LNCAP (cell line): ENCODE measurements at regions not wholly inside any gene's neighbourhood (a gene's known extent, or its start where the extent isn't known, plus 50 kb on each side); places are given as distances from the start of the nearest gene placed in this dataset.

ENCODE experiments used
- TF ChIP-seq, protein P1 (sequence below): fragments of 450-650 bp; IDR thresholded peaks from 2 replicates; pipeline ENCODE4 v1.5.1; 2017; ENCODE audit warnings: mild to moderate bottlenecking

DNA sequence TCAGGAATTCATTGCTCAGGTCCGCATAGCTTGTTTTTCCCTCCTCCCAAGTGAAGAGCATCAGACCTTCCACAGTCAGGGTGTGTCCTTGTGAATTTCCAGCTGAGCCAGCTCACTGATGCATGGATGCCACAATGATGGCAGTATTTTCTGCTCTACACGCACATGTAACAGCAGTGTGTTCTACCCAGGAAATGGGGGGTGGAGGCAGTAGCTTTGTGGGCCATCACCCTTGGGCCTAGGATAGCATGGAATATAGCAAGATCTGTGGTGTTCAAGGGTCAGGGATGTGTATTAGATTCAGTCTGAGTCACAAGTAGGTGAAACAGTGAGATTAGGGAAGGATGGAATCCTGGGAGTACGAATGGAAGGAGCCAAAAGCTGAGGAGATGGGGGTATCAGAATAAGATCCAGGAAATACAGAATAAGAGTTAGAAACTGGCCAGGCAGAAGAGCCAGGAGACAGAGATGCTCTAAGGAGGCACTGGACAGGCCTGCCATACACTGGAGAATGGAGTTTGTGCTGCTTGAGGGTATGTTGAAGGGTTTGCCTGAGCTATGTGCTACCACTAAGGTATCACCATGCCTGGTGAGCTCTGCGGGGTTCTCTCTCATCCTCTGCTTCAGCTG is 90.6 kb upstream of the CNIH3 start:
- TF ChIP-seq, protein P1, sequence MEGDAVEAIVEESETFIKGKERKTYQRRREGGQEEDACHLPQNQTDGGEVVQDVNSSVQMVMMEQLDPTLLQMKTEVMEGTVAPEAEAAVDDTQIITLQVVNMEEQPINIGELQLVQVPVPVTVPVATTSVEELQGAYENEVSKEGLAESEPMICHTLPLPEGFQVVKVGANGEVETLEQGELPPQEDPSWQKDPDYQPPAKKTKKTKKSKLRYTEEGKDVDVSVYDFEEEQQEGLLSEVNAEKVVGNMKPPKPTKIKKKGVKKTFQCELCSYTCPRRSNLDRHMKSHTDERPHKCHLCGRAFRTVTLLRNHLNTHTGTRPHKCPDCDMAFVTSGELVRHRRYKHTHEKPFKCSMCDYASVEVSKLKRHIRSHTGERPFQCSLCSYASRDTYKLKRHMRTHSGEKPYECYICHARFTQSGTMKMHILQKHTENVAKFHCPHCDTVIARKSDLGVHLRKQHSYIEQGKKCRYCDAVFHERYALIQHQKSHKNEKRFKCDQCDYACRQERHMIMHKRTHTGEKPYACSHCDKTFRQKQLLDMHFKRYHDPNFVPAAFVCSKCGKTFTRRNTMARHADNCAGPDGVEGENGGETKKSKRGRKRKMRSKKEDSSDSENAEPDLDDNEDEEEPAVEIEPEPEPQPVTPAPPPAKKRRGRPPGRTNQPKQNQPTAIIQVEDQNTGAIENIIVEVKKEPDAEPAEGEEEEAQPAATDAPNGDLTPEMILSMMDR = no peak

DNA sequence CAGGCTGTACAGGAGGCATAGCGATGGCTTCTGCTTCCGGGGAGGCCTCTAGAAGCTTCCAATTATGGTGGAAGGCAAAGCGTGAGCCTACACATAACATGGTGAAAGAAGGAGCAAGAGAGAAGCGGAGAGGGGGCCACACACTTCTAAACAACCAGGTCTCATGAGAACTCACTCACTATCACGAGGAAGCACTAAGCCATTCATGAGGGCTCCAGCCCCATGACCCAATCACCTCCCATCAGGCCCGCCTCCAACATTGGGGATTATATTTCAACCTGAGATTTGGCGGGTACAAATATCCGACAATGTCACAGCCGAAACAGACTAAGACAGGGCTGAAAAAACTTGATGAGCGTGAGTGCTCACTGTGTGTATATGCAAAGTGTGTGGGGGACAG is 89.3 kb upstream of the CNIH3 start:
- TF ChIP-seq, protein P1 = no peak

DNA sequence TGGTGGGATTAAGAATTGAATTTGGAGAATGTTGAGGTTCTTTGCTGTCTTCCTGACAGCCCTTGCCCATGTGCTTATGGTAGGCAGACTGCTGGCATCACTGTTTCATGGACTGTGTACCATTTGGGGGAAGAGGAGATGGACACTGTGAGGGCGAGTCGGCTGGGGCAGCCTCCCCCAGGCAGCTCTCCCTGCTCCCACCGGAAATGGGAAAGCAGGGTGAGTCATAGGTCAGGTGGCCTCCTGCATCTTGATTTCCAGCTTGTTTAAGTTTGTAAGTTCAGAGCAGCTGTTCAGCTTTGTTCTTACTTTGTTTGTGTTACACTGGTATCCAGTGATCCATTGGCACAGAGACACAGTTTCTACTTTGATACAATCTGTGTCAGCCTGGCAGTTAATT is 87.2 kb upstream of the CNIH3 start:
- TF ChIP-seq, protein P1 = no peak

DNA sequence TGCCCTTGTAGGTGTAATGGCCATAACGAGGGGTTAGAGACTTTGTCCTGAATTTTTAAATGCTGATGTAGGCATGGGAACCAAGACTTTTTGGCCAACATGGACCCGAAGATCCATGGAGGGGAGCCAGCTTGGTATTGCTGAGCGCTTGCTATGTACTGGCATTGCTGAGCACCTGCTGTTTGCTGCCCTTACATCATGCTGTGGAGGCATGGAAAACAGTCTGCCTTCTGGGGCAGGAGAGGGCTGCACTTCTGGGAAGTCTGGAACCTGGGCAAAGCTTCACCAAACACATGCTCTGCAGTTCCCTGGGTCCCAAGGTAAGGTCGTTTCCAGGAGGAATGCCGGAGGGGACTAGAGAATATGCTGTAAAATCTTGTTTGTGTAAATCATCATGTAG is 86.3 kb upstream of the CNIH3 start:
- TF ChIP-seq, protein P1 = no peak

DNA sequence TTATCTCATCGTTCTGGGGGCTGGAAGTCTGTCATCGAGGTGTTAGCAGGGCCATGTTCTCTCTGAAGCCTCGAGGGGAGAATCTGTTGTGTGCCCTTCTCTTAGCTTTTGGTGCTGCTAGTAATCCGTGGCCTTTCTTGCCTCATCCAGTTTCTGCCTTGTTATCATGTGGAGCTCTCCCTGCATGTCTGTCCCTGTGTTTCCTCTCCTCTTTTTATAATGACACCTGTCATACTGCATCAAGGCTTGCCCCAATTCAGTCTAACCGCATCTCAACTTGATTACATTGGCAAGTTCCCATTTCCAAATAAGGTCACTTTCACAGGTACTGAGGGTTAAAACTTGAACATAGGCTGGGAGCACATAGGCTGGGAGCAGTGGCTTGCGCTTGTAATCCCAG is 82.6 kb upstream of the CNIH3 start:
- TF ChIP-seq, protein P1 = no peak

DNA sequence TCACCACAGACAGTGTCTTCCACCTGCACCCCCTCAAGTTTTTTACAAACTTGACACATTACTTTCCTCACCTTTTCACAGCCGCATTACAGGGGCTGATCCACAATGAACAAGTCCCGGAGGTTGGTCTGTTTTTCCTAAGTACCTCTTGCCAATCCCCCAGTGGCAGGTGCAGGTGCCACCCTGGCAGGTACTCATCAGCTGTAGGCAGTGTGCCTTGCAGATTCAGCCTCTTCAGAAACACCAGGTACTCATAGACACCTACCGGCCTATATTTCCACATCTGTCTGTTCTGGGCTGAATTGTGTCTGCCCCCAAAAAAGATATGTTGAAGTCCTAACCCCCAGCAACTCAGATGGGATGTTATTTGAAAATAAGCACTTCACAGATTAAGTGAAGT is 81.4 kb upstream of the CNIH3 start:
- TF ChIP-seq, protein P1 = no peak

DNA sequence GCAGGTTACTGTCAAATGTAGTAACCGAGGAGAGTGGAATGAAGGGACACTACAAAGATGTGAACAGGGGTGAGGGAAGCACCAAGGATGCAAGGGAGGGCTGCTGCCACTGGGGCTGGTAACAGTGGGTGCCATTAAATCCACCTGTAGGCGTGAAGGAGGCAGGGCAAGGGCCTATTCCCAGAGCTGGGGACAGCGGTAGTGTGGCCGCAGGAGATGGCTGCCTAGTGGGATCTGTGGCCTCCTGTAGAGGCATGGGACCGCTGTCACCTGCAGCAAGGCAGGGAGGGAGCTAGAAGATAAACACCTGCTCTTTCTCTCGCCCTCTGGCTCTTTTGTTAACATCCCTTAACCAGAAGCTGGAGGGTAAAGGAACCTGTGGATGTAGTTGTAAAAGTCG is 80.5 kb upstream of the CNIH3 start:
- TF ChIP-seq, protein P1 = no peak

DNA sequence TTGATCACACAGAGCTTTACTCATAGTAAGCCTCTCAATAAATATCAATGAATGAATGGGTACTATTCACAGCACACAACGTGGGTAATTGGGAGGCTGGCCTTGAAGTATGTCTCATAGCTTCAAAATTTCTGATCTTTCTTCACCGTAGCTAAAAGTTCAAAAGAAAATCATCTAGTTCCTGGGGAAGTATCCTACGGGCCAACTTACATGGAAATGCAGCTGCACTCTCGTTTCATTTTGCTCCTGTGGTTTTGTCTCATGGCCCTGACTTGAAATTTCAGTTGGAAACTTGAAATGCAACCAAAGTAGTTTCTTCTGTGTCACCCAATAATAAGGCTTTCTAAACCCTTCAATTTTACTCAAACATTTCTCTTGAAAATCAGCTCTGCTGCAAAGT is 76.1 kb upstream of the CNIH3 start:
- TF ChIP-seq, protein P1 = no peak
